HCT116 (cell line): ENCODE measurements at regions not wholly inside any gene's neighbourhood (a gene's known extent, or its start where the extent isn't known, plus 50 kb on each side); places are given as distances from the start of the nearest gene placed in this dataset.

Source experiments
- ATAC-seq: fragments of 200-7000 bp; cut with Tn5 transposase; 2 replicates; pipeline ENCODE4 v1.9.1; 2020; ENCODE audit warnings: mild to moderate bottlenecking, moderate library complexity
- BruUV-seq: library from RNA; stranded (reverse); fragments of 400-500 nt; replicated peaks from 2 replicates; lab custom pipeline; 2021; lab: Mats Ljungman, UMichigan
- CTCF ChIA-PET: fragments of 300-600 bp; sonication (Branson Sonifier 250); formaldehyde crosslinking; loops from one replicate; lab custom pipeline; 2021; ENCODE audit warnings: antibody characterized with exemption; lab: Charles Lee
- POLR2A ChIA-PET: fragments of 300-600, 350-600 bp; sonication (Branson Sonifier 250); formaldehyde crosslinking; loops from one replicate; lab custom pipeline; 2021; ENCODE audit warnings: antibody characterized with exemption; lab: Charles Lee
- RAD21 ChIA-PET, 2 experiments: fragments of 300-600 bp; sonication (Branson Sonifier 250); formaldehyde crosslinking; loops; one replicate each; lab custom pipeline; 2023; ENCODE audit warnings: low total read pairs in 2 of 2; ENCODE audit not compliant: uncharacterized antibody in 2 of 2, unreplicated experiment in 2 of 2, low non-redundant PET in 1 of 2; lab: Charles Lee
- DNase-seq: peaks from one replicate; pipeline ENCODE4 v3.0.0-alpha.2; 2010; ENCODE audit warnings: low read depth, low spot score
- H2AFZ ChIP-seq: fragments of 200-600 bp; shearing (Covaris generic), sonication (generic); 2 replicates; pipeline ENCODE4 v1.6.1; 2017; ENCODE audit warnings: low read depth, mixed run types, mixed read lengths, antibody characterized with exemption, low read length; ENCODE audit not compliant: poor library complexity, severe bottlenecking
- H3K27ac ChIP-seq: 2 replicates; pipeline ENCODE4 v1.5.1; 2012; ENCODE audit warnings: low read depth, low read length
- H3K27me3 ChIP-seq: fragments of 200-600 bp; sonication (generic); 2 replicates; pipeline ENCODE4 v1.6.1; 2016; ENCODE audit warnings: mixed run types, low read length, mixed read lengths; ENCODE audit not compliant: insufficient read depth
- H3K36me3 ChIP-seq, 2 experiments: fragments of 200-500 bp in 1 of 2; fragments of 200-600 bp in 1 of 2; sonication (Bioruptor generic) in 1 of 2; sonication (generic) in 1 of 2; 2 replicates each; pipeline versions ENCODE4 v1.5.1 to v1.6.1; 2014 to 2016; ENCODE audit warnings: low read length in 2 of 2, inconsistent platforms in 1 of 2, mixed read lengths in 1 of 2, mixed run types in 1 of 2; ENCODE audit not compliant: insufficient read depth in 2 of 2, control insufficient read depth in 1 of 2
- H3K4me1 ChIP-seq, 2 experiments: fragments of 200-600 bp in 1 of 2; sonication (generic) in 1 of 2; 2 replicates each; pipeline versions ENCODE4 v1.5.1 to v1.6.1; 2012 to 2017; ENCODE audit warnings: low read length in 2 of 2, inconsistent platforms in 1 of 2, mild to moderate bottlenecking in 1 of 2, mixed read lengths in 1 of 2, mixed run types in 1 of 2, moderate library complexity in 1 of 2; ENCODE audit not compliant: insufficient read depth in 2 of 2, control insufficient read depth in 1 of 2
- H3K4me2 ChIP-seq: fragments of 200-600 bp; sonication (generic); 2 replicates; pipeline ENCODE4 v1.6.1; 2017; ENCODE audit warnings: mixed run types, low read length, mixed read lengths
- H3K4me3 ChIP-seq, 2 experiments: fragments of 200-600 bp in 1 of 2; sonication (generic) in 1 of 2; replicated peaks in 1 of 2; 2 replicates each; pipeline ENCODE4 v1.5.1; 2011 to 2016; ENCODE audit warnings: low read length in 2 of 2, control low read depth in 1 of 2, low read depth in 1 of 2, mild to moderate bottlenecking in 1 of 2, mixed read lengths in 1 of 2, mixed run types in 1 of 2
- H3K79me2 ChIP-seq: fragments of 200-600 bp; sonication (generic); 2 replicates; pipeline ENCODE4 v1.6.1; 2017; ENCODE audit warnings: mild to moderate bottlenecking, mixed run types, low read length, moderate library complexity, mixed read lengths; ENCODE audit not compliant: insufficient read depth
- H3K9ac ChIP-seq: fragments of 200-600 bp; sonication (generic); 2 replicates; pipeline ENCODE4 v1.6.1; 2016; ENCODE audit warnings: low read length, mixed read lengths
- H3K9me2 ChIP-seq: fragments of 200-600 bp; sonication (generic), shearing (Covaris generic); 2 replicates; pipeline ENCODE4 v1.6.1; 2017; ENCODE audit warnings: mixed run types, mild to moderate bottlenecking, moderate library complexity; ENCODE audit not compliant: insufficient read depth
- H3K9me3 ChIP-seq, 2 experiments: fragments of 200-500 bp in 1 of 2; fragments of 200-600 bp in 1 of 2; sonication (Bioruptor generic) in 1 of 2; sonication (generic) in 1 of 2; 2 replicates each; pipeline ENCODE4 v1.6.1; 2014 to 2017; ENCODE audit warnings: low read length in 2 of 2, mixed read lengths in 2 of 2, inconsistent platforms in 1 of 2, low read depth in 1 of 2, mild to moderate bottlenecking in 1 of 2, mixed run types in 1 of 2, moderate library complexity in 1 of 2; ENCODE audit not compliant: control insufficient read depth in 1 of 2, insufficient read depth in 1 of 2
- H4K20me1 ChIP-seq: fragments of 200-600 bp; sonication (generic), shearing (Covaris generic); 2 replicates; pipeline ENCODE4 v1.6.1; 2017; ENCODE audit warnings: mixed run types, mild to moderate bottlenecking, moderate library complexity; ENCODE audit not compliant: insufficient read depth
- ELF1 ChIP-seq: IDR thresholded peaks from 2 replicates; pipeline ENCODE4 v1.6.1; 2012; ENCODE audit warnings: low read depth, borderline replicate concordance
- EZH2phosphoT487 ChIP-seq: fragments of 200-600 bp; IDR thresholded peaks from 2 replicates; pipeline ENCODE4 v1.6.1; 2018; ENCODE audit warnings: antibody characterized with exemption, borderline replicate concordance
- POLR2AphosphoS5 ChIP-seq: IDR thresholded peaks from 2 replicates; pipeline ENCODE4 v1.6.1; 2011; ENCODE audit warnings: mild to moderate bottlenecking, low read depth, low read length, moderate library complexity
- REST ChIP-seq: IDR thresholded peaks from 2 replicates; pipeline ENCODE4 v1.6.1; 2012; ENCODE audit warnings: low read depth
- SRF ChIP-seq: IDR thresholded peaks from 2 replicates; pipeline ENCODE4 v1.6.1; 2012; ENCODE audit warnings: low read depth
- TCF7L2 ChIP-seq: IDR thresholded peaks from 2 replicates; pipeline ENCODE4 v1.7.0; 2011; ENCODE audit warnings: borderline replicate concordance, inconsistent platforms; ENCODE audit not compliant: insufficient read depth, insufficient read length; ENCODE audit errors: extremely low read depth
- ZFX ChIP-seq: fragments of 450-650 bp; IDR thresholded peaks from 2 replicates; pipeline ENCODE4 v1.6.1; 2017
- intact Hi-C: fragments of 100-400 bp; cut with micrococcal nuclease; formaldehyde crosslinking; loops from 2 replicates; pipeline ENCODE4 v1.10.0; 2022

- POLR2A ChIA-PET = interaction anchor here (0.6 kb wide), 1 partner anchor 9 kb away, joined by 3 read pairs; no protein-coding TSS in a partner anchor
- Histone ChIP-seq H3K9ac (no peak overlapping the region), H3K9me2 (no peaks in the 10 kb centered on the region), H3K79me2 (no peaks in the 10 kb centered on the region), H3K4me3 (no peak overlapping the region), H4K20me1 (no peaks in the 10 kb centered on the region), H2AFZ (no peak overlapping the region), H3K36me3 (no peaks in the 10 kb centered on the region), H3K27me3 (no peaks in the 10 kb centered on the region), H3K4me2 (no peak overlapping the region), H3K4me1 (no peaks in the 10 kb centered on the region), H3K9me3 (no peaks in the 10 kb centered on the region), H3K27ac (no peak overlapping the region)
- RAD21 ChIA-PET = no interaction called here
- DNase-seq (no peak), ATAC-seq (no peak)
- CTCF ChIA-PET = no interaction called here
- no TSS peak for BruUV-seq
- TF ChIP-seq ELF1 = no peak
- TF ChIP-seq POLR2AphosphoS5 = no peak
- TF ChIP-seq TCF7L2 = no peak
- TF ChIP-seq SRF = no peak
- no peak for TF ChIP-seq ZFX
- TF ChIP-seq REST = no peak
- TF ChIP-seq EZH2phosphoT487 = no peak
- intact Hi-C loops = no loop called here
Observed at GRCh38 chr4:138963412-138963811, 52.2 kb upstream of the NOCT start.
